Esophagus squamous epithelium (tissue), 4 donors: ENCODE measurements at regions not wholly inside any gene's neighbourhood (a gene's known extent, or its start where the extent isn't known, plus 50 kb on each side); places are given as distances from the start of the nearest gene placed in this dataset.

Source experiments
- POLR2A ChIP-seq, 4 donors: fragments of 450-650 bp; IDR thresholded peaks; one replicate each; pipeline ENCODE4 v1.6.1; 2017; ENCODE audit warnings: antibody characterized with exemption in 4 of 4, mild to moderate bottlenecking in 4 of 4, moderate library complexity in 3 of 4
- TF ChIP-seq, protein P1 (sequence below), 6 experiments: fragments of 450-650 bp in 4 of 6; fragments of 200-600 bp in 2 of 6; sonication (generic) in 2 of 6; IDR thresholded peaks; one replicate each; pipeline ENCODE4 v1.5.1; 2016 to 2019; ENCODE audit warnings: antibody characterized with exemption in 6 of 6, mild to moderate bottlenecking in 4 of 6, moderate library complexity in 4 of 6

DNA sequence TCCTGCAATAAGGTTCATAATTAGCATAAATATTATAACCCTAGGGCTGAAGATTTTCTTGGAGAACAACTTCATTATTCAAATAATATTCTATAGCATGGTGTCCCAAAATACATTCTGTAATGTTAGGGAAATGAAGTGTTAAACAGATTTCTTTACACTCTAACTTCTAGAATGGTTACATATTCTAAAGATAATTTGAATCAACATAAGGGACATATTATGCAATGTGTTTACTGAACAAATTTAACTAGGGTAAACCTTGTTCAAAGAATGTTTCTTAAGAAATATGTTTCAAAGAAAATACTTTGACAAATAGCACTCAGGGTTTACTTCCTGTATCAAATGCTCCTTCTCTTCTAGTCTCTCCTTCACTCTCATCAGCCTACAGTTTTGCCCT lies 281.6 kb downstream of the SLC6A15 start:
- TF ChIP-seq, protein P1, sequence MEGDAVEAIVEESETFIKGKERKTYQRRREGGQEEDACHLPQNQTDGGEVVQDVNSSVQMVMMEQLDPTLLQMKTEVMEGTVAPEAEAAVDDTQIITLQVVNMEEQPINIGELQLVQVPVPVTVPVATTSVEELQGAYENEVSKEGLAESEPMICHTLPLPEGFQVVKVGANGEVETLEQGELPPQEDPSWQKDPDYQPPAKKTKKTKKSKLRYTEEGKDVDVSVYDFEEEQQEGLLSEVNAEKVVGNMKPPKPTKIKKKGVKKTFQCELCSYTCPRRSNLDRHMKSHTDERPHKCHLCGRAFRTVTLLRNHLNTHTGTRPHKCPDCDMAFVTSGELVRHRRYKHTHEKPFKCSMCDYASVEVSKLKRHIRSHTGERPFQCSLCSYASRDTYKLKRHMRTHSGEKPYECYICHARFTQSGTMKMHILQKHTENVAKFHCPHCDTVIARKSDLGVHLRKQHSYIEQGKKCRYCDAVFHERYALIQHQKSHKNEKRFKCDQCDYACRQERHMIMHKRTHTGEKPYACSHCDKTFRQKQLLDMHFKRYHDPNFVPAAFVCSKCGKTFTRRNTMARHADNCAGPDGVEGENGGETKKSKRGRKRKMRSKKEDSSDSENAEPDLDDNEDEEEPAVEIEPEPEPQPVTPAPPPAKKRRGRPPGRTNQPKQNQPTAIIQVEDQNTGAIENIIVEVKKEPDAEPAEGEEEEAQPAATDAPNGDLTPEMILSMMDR (IDR thresholded peaks at IDR 0.05) = no peak
- no peak for TF ChIP-seq POLR2A (IDR thresholded peaks at IDR 0.05)
